ES-I3 (cell line): ENCODE measurements at regions not wholly inside any gene's neighbourhood (a gene's known extent, or its start where the extent isn't known, plus 50 kb on each side); places are given as distances from the start of the nearest gene placed in this dataset.

ENCODE experiments used
- H3K36me3 ChIP-seq: 2 replicates; pipeline ENCODE4 v1.6.1; 2013; ENCODE audit warnings: mild to moderate bottlenecking, low read length, control low read depth, moderate library complexity; ENCODE audit not compliant: insufficient read depth
- H3K4me1 ChIP-seq: 2 replicates; pipeline ENCODE4 v1.6.1; 2013; ENCODE audit warnings: mild to moderate bottlenecking, control low read depth, low read length; ENCODE audit not compliant: insufficient read depth
- H3K9ac ChIP-seq: 2 replicates; pipeline ENCODE4 v1.6.1; 2013; ENCODE audit warnings: low read depth, mild to moderate bottlenecking, low read length, moderate library complexity
- H3K9me3 ChIP-seq: 2 replicates; pipeline ENCODE4 v1.6.1; 2013; ENCODE audit warnings: mild to moderate bottlenecking, low read length, moderate library complexity; ENCODE audit not compliant: control insufficient read depth, insufficient read depth

DNA sequence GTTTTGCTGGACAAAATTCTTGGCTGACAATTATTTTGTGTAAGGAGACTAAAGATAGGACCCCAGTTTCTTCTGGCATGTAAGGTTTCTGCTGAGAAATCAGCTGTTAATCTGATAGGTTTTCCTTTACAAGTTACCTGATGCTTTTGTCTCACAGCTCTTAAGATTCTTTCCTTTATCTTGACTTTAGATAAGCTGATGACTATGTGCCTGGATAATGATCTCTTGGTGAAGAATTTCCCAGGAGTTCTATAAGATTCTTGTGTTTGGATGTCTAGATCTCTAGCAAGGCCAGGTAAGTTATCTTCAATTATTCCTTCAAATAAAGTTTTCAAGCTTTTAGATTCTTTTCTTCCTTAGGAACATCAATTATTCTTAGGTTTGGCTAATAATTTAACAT lies 534.8 kb upstream of the LRRTM4 start:
- H3K36me3 ChIP-seq, result no peaks in the 10 kb centered on the region
- 0 out of 2 replicates have a peak, but pooled peaks cover 4% of the 10 kb centered on the region for H3K9me3 ChIP-seq
- peaks cover 11% of the 10 kb centered on the region; the same call in 1 of the 2 replicates for H3K4me1 ChIP-seq
- no peak overlapping the region for H3K9ac ChIP-seq

DNA sequence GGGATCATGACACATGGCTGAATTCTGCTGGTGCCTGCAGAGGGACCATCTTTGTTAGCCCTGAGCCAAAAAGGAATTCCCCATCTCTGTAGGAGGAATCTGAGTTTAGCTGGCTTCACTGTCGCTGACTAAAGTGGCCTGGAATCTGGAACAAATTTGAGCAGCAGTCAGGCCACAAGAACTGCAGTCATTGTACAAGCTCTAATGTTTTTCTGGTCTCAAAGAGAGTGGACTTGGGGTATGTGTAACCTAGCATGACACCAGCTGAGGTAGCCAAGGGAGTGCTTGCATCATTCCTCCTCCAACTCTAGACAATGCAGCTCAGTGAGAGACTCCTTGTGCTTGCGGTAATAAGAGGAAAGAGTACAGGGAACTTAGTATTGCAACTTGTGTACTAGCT lies 539.1 kb upstream of the LRRTM4 start:
- no peaks in the 10 kb centered on the region for H3K9me3 ChIP-seq
- H3K36me3 ChIP-seq, result no peaks in the 10 kb centered on the region
- H3K4me1 ChIP-seq, result peaks cover 12% of the 10 kb centered on the region; the same call in 1 of the 2 replicates
- H3K9ac ChIP-seq, result no peak overlapping the region

DNA sequence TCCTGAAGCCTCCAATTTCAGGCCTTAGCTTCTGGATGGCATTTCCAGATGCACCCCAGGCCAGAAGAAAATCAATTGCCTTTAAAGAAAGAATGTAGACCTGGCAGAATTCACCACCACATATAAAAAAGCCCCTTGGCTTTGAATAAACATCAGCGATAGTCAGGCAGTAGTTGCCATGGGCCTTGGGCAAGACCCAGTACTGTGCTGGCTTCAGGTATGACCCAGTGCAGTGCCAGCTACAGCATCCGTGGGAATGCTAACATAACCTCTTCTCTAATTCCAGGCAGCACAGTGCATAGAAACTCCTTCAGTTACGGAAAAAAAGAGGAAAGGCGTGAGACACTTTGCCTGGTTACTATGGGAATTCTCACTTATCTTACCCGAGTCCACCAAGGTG lies 539.6 kb upstream of the LRRTM4 start:
- Histone ChIP-seq H3K9ac (no peak overlapping the region), H3K4me1 (peaks cover 12% of the 10 kb centered on the region; the same call in 1 of the 2 replicates), H3K9me3 (no peaks in the 10 kb centered on the region), H3K36me3 (no peaks in the 10 kb centered on the region)

GRCh38 chr2:78063246-78064020 lies 541.3 kb upstream of the LRRTM4 start:
- H3K9ac ChIP-seq, result no peak overlapping the region
- no peaks in the 10 kb centered on the region for H3K9me3 ChIP-seq
- H3K4me1 ChIP-seq, result peaks cover 12% of the 10 kb centered on the region; the same call in 1 of the 2 replicates

GRCh38 chr2:78065366-78065765 lies 543.2 kb upstream of the LRRTM4 start:
- Histone ChIP-seq H3K4me1 (peaks cover 12% of the 10 kb centered on the region; the same call in 1 of the 2 replicates), H3K9me3 (no peaks in the 10 kb centered on the region), H3K9ac (no peak overlapping the region), H3K36me3 (no peaks in the 10 kb centered on the region)

More at GRCh38 chr2:78063246-78064020, 541.3 kb upstream of the LRRTM4 start:
- H3K36me3 ChIP-seq, result no peaks in the 10 kb centered on the region

DNA sequence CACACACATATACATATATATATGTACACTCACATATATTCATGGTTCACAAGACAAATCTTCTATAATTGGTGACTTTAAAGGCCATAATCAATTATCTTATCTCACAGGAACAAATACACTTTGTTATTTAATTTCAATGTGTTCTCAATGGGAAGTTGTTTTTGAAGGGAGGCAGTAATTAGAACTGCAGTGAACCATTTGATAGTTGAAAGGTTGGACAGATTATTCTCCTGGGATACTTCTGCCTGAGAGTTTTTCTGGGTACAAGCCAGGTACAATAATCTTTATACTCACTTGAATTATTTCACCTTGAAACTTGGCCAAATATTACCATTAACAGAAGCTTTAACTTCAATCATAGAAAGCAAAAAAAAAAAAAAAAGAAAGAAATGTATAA lies 546.6 kb upstream of the LRRTM4 start:
- H3K4me1 ChIP-seq, result no peaks in the 10 kb centered on the region

DNA sequence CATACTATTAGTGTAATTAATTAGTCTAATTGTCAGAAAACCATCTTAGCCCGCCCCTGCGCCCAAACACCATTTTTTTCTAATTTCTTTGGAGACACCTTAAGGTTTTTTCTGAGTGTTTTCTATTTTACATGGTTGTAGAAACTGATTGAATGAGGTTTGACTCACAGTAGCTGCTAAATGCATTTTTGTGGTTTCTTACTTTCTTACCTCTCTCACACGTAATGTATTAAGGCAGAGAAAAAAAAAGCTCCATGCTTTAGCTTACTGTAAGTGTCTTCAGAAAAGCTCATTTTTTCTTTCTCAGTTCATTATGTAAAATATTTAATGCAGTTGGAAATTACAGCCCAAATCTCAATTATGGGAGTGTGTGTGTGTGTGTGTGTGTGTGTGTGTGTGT lies 548.5 kb upstream of the LRRTM4 start:
- Histone ChIP-seq H3K9ac (no peak overlapping the region), H3K9me3 (no peaks in the 10 kb centered on the region), H3K36me3 (no peaks in the 10 kb centered on the region), H3K4me1 (no peaks in the 10 kb centered on the region)

More for the DNA sequence above, 546.6 kb upstream of the LRRTM4 start:
- H3K36me3 ChIP-seq, result no peaks in the 10 kb centered on the region
- no peaks in the 10 kb centered on the region for H3K9me3 ChIP-seq
- no peak overlapping the region for H3K9ac ChIP-seq

DNA sequence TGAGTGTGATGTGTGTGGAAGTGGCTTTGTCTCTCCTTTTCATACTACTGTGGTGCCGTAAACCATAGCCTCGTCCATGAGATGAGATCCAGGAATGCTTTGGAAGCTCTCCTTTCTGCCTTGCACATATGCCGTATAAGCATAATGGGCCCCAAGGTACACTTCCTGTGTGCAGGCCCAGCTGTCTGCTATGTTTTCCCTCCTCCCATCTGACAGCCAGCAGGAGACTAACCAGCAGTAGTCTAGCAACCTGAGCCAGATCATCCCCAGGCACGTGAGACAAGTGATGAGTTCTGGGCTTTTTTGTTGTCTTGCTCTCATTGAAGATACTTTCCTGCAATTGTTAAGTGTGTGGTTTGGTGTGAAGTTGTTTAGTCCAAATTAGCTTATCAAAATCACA lies 555.5 kb upstream of the LRRTM4 start:
- Histone ChIP-seq H3K9ac (no peak overlapping the region), H3K36me3 (no peaks in the 10 kb centered on the region), H3K4me1 (no peaks in the 10 kb centered on the region), H3K9me3 (no peaks in the 10 kb centered on the region)

DNA sequence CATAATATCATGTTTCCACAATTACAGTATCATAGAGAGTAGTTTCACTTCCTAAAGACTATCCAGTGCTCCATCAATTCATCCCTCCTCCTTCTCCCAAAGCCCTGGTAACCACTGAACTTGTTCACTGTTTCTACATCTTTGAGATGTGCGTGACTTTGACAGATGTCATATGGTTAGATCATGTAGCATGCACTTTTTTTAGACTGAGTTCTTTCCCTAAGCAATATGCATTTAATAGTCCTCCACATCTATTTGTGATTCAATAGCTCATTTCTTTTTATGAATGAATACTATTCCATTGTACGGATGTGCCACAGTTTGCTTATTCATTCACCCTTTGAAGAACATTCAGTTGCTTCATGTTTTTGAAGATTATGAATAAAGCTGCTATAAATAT lies 560.4 kb upstream of the LRRTM4 start:
- Histone ChIP-seq H3K36me3 (no peaks in the 10 kb centered on the region), H3K9me3 (no peaks in the 10 kb centered on the region), H3K4me1 (no peaks in the 10 kb centered on the region), H3K9ac (no peak overlapping the region)

- Histone ChIP-seq H3K4me1 (no peaks in the 10 kb centered on the region), H3K9ac (no peak overlapping the region), H3K36me3 (no peaks in the 10 kb centered on the region), H3K9me3 (no peaks in the 10 kb centered on the region)
Observed at GRCh38 chr2:78093436-78093835, 571.3 kb upstream of the LRRTM4 start.

GRCh38 chr2:78109272-78109671 lies 587.1 kb upstream of the LRRTM4 start:
- no peaks in the 10 kb centered on the region for H3K9me3 ChIP-seq
- H3K4me1 ChIP-seq, result no peaks in the 10 kb centered on the region
- no peak overlapping the region for H3K9ac ChIP-seq
- H3K36me3 ChIP-seq, result no peaks in the 10 kb centered on the region

DNA sequence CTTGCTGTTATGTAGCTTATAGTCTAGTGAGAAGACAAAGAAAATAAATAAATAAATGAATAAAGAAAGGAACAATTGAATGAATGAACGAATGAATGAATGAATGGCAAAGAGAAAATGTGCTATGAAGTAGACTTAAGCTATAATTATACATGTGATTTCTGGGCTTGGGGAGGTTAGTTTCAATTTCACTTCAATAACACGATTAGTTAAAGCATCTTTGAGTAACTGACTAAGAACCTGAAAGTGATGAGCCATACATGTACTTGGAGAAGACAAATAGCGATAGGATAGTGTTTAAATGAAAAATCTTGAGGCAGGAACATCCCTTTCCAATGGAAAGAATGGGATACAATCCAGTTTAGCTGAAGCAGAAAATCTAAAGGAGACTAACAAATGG lies 593.1 kb upstream of the LRRTM4 start:
- H3K9me3 ChIP-seq, result no peaks in the 10 kb centered on the region
- H3K36me3 ChIP-seq, result no peaks in the 10 kb centered on the region
- no peak overlapping the region for H3K9ac ChIP-seq
- H3K4me1 ChIP-seq, result no peaks in the 10 kb centered on the region

GRCh38 chr2:78118037-78118436 lies 595.9 kb upstream of the LRRTM4 start:
- Histone ChIP-seq H3K4me1 (no peaks in the 10 kb centered on the region), H3K9ac (no peak overlapping the region), H3K36me3 (no peaks in the 10 kb centered on the region), H3K9me3 (no peaks in the 10 kb centered on the region)

- H3K4me1 ChIP-seq, result no peaks in the 10 kb centered on the region
- no peaks in the 10 kb centered on the region for H3K36me3 ChIP-seq
- H3K9ac ChIP-seq, result no peak overlapping the region
- no peaks in the 10 kb centered on the region for H3K9me3 ChIP-seq
Observed at GRCh38 chr2:78120275-78120674, 598.1 kb upstream of the LRRTM4 start.

DNA sequence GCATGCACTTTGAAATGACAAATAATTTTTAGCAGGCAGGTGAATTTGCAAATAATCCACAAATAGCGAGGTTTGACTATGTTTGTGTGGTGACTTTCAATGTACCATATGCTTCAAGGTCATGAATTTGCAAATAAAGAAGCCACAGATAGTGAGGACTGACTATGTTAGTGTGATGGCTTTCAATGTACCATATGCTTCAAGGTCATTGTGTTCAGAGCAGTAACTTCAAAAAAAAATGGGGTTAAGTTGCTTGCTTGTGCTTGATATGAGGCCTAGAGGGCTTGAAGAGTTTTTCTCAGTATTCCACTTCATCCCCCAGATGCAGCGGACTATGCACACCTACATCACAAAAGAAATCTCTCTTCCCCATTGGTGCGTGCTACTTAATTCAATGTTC lies 602.9 kb upstream of the LRRTM4 start:
- Histone ChIP-seq H3K9me3 (no peaks in the 10 kb centered on the region), H3K36me3 (no peaks in the 10 kb centered on the region), H3K4me1 (no peaks in the 10 kb centered on the region), H3K9ac (no peak overlapping the region)
